ENCODE measurements at regions not wholly inside any gene's neighbourhood (a gene's known extent, or its start where the extent isn't known, plus 50 kb on each side); places are given as distances from the start of the nearest gene placed in this dataset.

- TF ChIP-seq CTCF (IDR thresholded peaks at IDR 0.05), result no peak
- TF ChIP-seq POLR2AphosphoS5 (IDR thresholded peaks at IDR 0.05; ENCODE audit: low read depth, low read length), result no peak
These were observed 123.7 kb upstream of the ATP2B2 start for GRCh38 chr3:10628891-10629670.
